Osteoblast (primary cell): ENCODE measurements at regions not wholly inside any gene's neighbourhood (a gene's known extent, or its start where the extent isn't known, plus 50 kb on each side); places are given as distances from the start of the nearest gene placed in this dataset.

Experiments
- DNase-seq: peaks from one replicate; pipeline ENCODE4 v3.0.0; 2011; ENCODE audit warnings: low spot score, mixed read lengths; ENCODE audit not compliant: insufficient read length; ENCODE audit errors: missing footprints
- H2AFZ ChIP-seq: 2 replicates; pipeline ENCODE4 v1.6.0; 2011; ENCODE audit warnings: mild to moderate bottlenecking, low read length
- H3K27ac ChIP-seq: 2 replicates; pipeline ENCODE4 v1.5.1; 2011; ENCODE audit warnings: mild to moderate bottlenecking, low read depth, low read length, moderate library complexity
- H3K27me3 ChIP-seq: 2 replicates; pipeline ENCODE4 v1.6.0; 2012; ENCODE audit warnings: mild to moderate bottlenecking, control low read depth, inconsistent platforms, low read length, moderate library complexity; ENCODE audit not compliant: insufficient read depth
- H3K36me3 ChIP-seq: 2 replicates; pipeline ENCODE4 v1.5.1; 2011; ENCODE audit warnings: mild to moderate bottlenecking, low read length, control low read depth, moderate library complexity; ENCODE audit not compliant: insufficient read depth
- H3K4me1 ChIP-seq: 2 replicates; pipeline ENCODE4 v1.5.1; 2011; ENCODE audit warnings: mild to moderate bottlenecking, low read length, control low read depth, moderate library complexity; ENCODE audit not compliant: insufficient read depth
- H3K4me2 ChIP-seq: 2 replicates; pipeline ENCODE4 v1.6.0; 2011; ENCODE audit warnings: mild to moderate bottlenecking, low read length; ENCODE audit not compliant: insufficient read depth
- H3K4me3 ChIP-seq: fragments of 200-600 bp; sonication (generic); 3 replicates; pipeline ENCODE4 v1.5.1; 2012; ENCODE audit warnings: mild to moderate bottlenecking, low read length, inconsistent platforms; ENCODE audit not compliant: insufficient read depth
- H3K79me2 ChIP-seq: 2 replicates; pipeline ENCODE4 v1.6.0; 2012; ENCODE audit warnings: mild to moderate bottlenecking, low read length, control low read depth, inconsistent platforms; ENCODE audit not compliant: insufficient read depth
- H3K9me3 ChIP-seq: 2 replicates; pipeline ENCODE4 v1.5.1; 2011; ENCODE audit warnings: low read depth, low read length, control low read depth
- H4K20me1 ChIP-seq: 2 replicates; pipeline ENCODE4 v1.6.0; 2012; ENCODE audit warnings: mild to moderate bottlenecking, low read length, control low read depth; ENCODE audit not compliant: insufficient read depth
- CTCF ChIP-seq: IDR thresholded peaks from 2 replicates; pipeline ENCODE4 v1.5.1; 2011; ENCODE audit warnings: mild to moderate bottlenecking, low read depth, low read length, moderate library complexity; ENCODE audit errors: extremely low read depth

GRCh38 chr5:113683211-113683610 lies 169.7 kb downstream of the YTHDC2 start:
- no peak overlapping the region for H3K4me2 ChIP-seq
- no peaks in the 10 kb centered on the region for H3K4me1 ChIP-seq
- H3K27me3 ChIP-seq, result no peaks in the 10 kb centered on the region
- H4K20me1 ChIP-seq, result no peaks in the 10 kb centered on the region
- no peak overlapping the region for H3K27ac ChIP-seq
- no peaks in the 10 kb centered on the region for H3K79me2 ChIP-seq
- no peak for TF ChIP-seq CTCF
- DNase-seq, result no peak
- no peaks in the 10 kb centered on the region for H3K36me3 ChIP-seq
- no peak overlapping the region for H3K4me3 ChIP-seq
- no peaks in the 10 kb centered on the region for H3K9me3 ChIP-seq
- no peak overlapping the region for H2AFZ ChIP-seq

- Histone ChIP-seq H2AFZ (no peak overlapping the region), H4K20me1 (no peaks in the 10 kb centered on the region), H3K4me2 (no peak overlapping the region), H3K79me2 (no peaks in the 10 kb centered on the region), H3K36me3 (no peaks in the 10 kb centered on the region), H3K27me3 (no peaks in the 10 kb centered on the region), H3K4me3 (no peak overlapping the region), H3K4me1 (no peaks in the 10 kb centered on the region), H3K9me3 (no peaks in the 10 kb centered on the region), H3K27ac (no peak overlapping the region)
- no peak for TF ChIP-seq CTCF
- DNase-seq, result no peak
Measured at GRCh38 chr5:113686599-113686998, 173.1 kb downstream of the YTHDC2 start.

GRCh38 chr5:113689647-113690046 lies 176.2 kb downstream of the YTHDC2 start:
- H4K20me1 ChIP-seq, result no peaks in the 10 kb centered on the region
- peaks cover 7% of the 10 kb centered on the region for H3K27me3 ChIP-seq
- no peak for DNase-seq
- no peak overlapping the region for H3K4me3 ChIP-seq
- H3K27ac ChIP-seq, result no peak overlapping the region
- no peaks in the 10 kb centered on the region for H3K9me3 ChIP-seq
- H2AFZ ChIP-seq, result no peak overlapping the region
- H3K36me3 ChIP-seq, result no peaks in the 10 kb centered on the region
- no peaks in the 10 kb centered on the region for H3K79me2 ChIP-seq
- TF ChIP-seq CTCF, result no peak
- no peaks in the 10 kb centered on the region for H3K4me1 ChIP-seq
- no peak overlapping the region for H3K4me2 ChIP-seq

- Histone ChIP-seq H3K79me2 (no peaks in the 10 kb centered on the region), H3K9me3 (no peaks in the 10 kb centered on the region), H3K27ac (no peak overlapping the region), H4K20me1 (no peaks in the 10 kb centered on the region), H3K27me3 (peaks cover 7% of the 10 kb centered on the region), H3K4me2 (no peak overlapping the region), H3K4me1 (no peaks in the 10 kb centered on the region), H3K4me3 (no peak overlapping the region), H2AFZ (no peak overlapping the region), H3K36me3 (no peaks in the 10 kb centered on the region)
- DNase-seq, result no peak
- TF ChIP-seq CTCF, result no peak
Measured at GRCh38 chr5:113692466-113692865, 179.0 kb downstream of the YTHDC2 start.
